Activated naive CD4-positive, alpha-beta T cell treated with anti-CD3 and anti-CD28 coated beads, Interleukin-2, amount 50 U/mL, for 72 hours (primary cell): ENCODE measurements at regions not wholly inside any gene's neighbourhood (a gene's known extent, or its start where the extent isn't known, plus 50 kb on each side); places are given as distances from the start of the nearest gene placed in this dataset.
A peak's percentile ranks its signal among the peaks of the same experiment; 100 is the strongest.

Experiments
- ATAC-seq, 2 donors: fragments of 150-1000 bp; cut with Tn5 transposase; 2 replicates each; pipeline ENCODE4 v1.10.0; 2021; ENCODE audit warnings: mild to moderate bottlenecking in 2 of 2, moderate library complexity in 2 of 2
- DNase-seq, 2 donors: peaks; one replicate each; pipeline ENCODE4 v3.0.0; 2021 to 2022; ENCODE audit warnings: low spot score in 2 of 2
- H3K27ac Mint-ChIP-seq, 2 donors: one replicate each; pipeline ENCODE4 v1.8.0; 2022; ENCODE audit warnings: mild to moderate bottlenecking in 2 of 2, mixed read lengths in 2 of 2
- H3K36me3 Mint-ChIP-seq, 2 donors: one replicate each; pipeline ENCODE4 v1.8.0; 2022; ENCODE audit warnings: mixed read lengths in 2 of 2
- H3K9me3 Mint-ChIP-seq, 2 donors: one replicate each; pipeline ENCODE4 v1.8.0; 2022; ENCODE audit warnings: mixed read lengths in 2 of 2

DNA sequence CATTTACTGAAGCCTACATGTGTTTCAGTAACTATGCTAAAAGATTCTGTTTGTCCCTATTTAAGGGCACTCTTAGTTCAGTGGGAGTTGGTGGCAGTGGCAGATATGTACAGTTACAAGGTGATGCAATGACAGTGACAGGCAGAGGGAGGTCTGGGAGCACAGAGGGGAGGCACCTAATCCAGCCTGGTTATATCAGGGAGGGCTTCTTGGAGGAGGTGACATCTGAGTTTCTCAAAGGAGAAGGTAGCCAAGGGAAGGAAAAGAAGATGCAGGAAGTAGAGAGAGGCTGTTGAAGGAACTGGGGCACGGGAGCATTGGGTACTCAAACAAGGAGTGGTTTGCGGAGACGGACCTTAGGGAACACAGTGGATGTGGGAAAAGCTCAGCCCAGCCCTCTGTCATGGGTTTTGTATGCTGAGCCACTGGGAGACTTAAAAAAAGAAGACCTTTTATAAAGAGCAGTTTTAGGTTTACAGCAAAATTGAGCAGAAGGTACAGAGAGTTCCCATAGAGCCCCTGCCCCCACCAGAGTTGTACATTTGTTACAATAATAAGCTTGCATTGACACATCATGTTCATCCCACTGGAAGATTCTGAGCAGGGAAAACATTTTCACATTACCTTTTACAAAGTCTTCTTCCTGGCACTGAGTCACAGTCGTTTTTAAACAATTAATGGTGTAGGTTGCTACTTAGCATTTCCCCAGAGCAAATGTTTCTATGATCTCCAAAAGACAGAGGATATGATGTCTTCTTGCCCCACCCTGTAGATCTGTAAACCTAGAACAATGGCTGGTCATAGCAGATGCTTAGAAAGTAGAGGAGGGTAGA is 83.0 kb upstream of the TAF1B start:
- Mint-ChIP-seq H3K9me3 (no peaks in the 10 kb centered on the region), H3K36me3 (no peaks in the 10 kb centered on the region), H3K27ac (no peak overlapping the region)
- ATAC-seq, result no peak
- DNase-seq, result no peak

DNA sequence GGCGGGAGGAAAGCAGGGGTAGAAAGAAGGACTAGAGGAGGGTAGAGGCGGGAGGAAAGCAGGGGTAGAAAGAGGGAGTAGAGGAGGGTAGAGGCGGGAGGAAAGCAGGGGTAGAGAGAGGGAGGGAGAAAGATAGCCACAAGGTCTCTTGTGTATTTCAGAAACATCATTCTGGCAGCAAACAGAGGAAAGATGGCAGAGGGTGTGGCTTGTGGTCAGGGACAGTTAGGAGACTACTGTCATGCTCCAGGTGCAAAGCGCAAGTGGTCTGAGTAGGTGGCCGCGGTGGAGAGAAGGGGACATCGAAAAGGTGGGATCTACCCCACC is 82.4 kb upstream of the TAF1B start:
- H3K36me3 Mint-ChIP-seq, result no peaks in the 10 kb centered on the region
- no peak for DNase-seq
- H3K27ac Mint-ChIP-seq, result peak overlapping the region in 1 of 2 donors; percentile 5
- H3K9me3 Mint-ChIP-seq, result no peaks in the 10 kb centered on the region
- ATAC-seq, result no peak

DNA sequence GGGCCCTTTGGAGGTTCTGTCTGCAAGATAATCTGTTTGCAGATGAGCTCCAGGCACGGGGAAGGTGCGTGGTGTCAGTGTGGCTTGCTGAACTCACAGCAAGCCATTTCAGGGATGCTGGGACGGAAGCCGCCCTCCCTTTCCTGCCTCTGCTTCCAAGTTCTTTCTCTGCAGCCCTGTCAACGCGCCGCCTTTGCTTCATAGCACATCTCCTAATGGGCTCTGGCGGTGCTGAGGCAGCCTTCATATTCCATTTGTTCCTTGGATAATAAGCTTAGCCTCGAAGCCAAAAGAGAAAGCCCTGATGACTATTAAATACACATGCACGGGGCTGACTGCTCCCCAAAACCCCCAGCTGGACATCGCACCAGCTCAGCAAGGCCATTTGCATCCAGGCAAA is 81.7 kb upstream of the TAF1B start:
- Mint-ChIP-seq H3K9me3 (no peaks in the 10 kb centered on the region), H3K27ac (no peak overlapping the region), H3K36me3 (no peaks in the 10 kb centered on the region)
- DNase-seq (no peak), ATAC-seq (no peak)

DNA sequence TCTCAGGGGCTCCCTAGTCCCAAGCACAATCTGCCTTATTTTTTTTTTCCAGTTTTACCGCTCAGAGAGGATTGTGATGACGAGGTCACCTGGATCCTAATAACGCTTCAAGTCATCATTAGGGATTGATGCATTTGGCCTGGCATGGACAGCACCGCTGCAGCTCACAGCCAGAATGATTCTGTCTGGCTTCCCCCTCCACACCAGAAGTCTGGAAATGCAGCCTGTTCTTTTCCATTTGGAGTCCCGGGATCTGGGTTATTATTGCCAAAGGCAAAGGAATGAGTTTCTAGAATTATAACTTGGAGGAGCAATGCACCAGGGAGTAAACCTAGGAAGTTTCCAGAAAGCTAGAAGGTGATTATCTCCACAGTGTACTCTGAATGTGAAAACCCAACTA is 81.1 kb upstream of the TAF1B start:
- Mint-ChIP-seq H3K27ac (no peak overlapping the region), H3K9me3 (no peaks in the 10 kb centered on the region), H3K36me3 (no peaks in the 10 kb centered on the region)
- ATAC-seq, result no peak
- DNase-seq, result no peak

DNA sequence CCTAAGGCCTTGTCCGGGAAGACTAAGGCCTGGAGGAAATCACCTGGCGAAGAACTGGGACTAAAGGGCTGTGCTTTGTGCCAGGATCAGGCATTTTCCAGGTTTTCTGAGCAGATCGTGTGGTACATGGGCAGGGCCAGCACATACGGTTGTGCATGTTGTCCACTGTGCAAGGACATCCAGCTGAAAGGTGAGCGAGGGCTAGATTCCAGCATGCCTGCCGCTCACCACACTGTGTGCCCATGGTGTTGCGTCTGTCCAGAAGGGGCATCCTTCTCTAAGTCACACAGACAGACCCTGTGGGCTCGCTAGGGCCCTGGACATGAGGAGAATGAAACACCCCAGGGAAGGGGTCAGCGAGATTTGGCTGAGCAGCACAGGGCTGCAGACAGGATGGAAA is 80.3 kb upstream of the TAF1B start:
- no peak for ATAC-seq
- Mint-ChIP-seq H3K36me3 (no peaks in the 10 kb centered on the region), H3K27ac (no peak overlapping the region), H3K9me3 (no peaks in the 10 kb centered on the region)
- DNase-seq, result no peak

DNA sequence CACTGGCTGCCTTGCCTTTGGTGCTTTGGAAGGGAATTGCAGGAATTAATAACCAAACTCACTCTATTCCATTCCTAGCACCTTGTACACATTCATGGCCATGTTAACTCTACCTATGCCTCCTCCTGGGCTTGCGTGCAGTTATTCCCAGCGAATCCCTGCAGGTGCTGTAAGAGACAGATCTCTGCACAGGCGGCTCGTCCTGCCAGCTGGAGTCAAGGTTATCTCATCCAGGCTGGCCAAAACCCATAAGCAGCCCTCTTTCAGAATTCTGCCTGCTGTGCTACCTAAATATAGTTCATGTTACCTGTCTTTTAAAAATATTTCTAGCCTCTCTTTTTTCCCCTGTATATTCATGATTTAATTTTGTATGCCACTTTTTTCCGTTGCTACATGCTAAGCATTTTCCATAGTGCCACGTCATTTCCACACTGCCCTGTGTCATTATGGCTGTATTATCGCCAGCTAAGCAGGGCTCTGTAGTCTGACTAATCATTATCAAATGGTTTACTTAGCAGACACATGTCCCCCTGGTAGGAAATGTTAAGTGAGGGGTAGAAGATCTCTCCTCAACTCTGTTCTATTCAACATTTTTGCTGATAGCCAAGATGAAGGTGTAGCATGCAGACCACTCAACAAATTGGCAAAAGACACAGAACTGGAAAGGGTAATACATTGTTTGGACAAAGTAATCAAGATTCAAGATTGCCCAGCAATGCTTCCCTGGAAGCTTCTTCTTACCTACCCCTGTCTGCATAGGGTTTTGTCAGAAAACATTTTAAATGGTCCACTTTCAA is 79.7 kb upstream of the TAF1B start:
- no peaks in the 10 kb centered on the region for H3K9me3 Mint-ChIP-seq
- DNase-seq (no peak), ATAC-seq (peak; percentile 52 to 63)
- no peaks in the 10 kb centered on the region for H3K36me3 Mint-ChIP-seq
- H3K27ac Mint-ChIP-seq, result no peak overlapping the region

DNA sequence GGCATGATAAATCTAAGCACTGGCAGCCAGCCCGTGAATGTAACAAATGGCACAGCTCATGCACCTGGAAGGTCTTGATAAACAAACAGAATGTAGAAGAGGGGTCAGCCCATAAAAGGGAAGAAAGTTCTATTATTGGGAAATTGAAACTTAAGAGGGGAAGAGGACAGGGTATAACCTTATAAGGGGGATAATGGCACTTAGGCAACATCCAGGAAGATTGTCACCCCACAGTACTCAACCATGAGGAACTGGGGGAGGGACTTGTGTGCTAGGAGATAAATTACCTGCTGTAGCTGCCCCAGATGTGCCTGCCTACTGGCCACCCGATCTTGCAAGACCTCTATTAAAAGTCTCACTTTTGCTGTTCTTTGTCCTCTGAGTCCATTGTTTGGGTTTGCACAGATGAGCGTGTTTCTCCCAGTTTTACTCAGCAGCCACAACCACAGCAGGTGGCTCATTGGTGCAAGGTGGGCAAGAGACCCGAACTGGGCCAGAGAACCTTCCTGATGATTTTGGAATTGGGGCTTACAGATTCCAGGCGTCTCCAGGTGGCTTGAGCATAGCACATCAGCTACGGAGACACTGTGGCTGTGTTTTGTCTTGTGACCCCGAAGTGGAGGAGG is 79.0 kb upstream of the TAF1B start:
- H3K27ac Mint-ChIP-seq, result no peak overlapping the region
- H3K9me3 Mint-ChIP-seq, result no peaks in the 10 kb centered on the region
- H3K36me3 Mint-ChIP-seq, result no peaks in the 10 kb centered on the region
- ATAC-seq (peak; percentile 31 to 37), DNase-seq (no peak)

DNA sequence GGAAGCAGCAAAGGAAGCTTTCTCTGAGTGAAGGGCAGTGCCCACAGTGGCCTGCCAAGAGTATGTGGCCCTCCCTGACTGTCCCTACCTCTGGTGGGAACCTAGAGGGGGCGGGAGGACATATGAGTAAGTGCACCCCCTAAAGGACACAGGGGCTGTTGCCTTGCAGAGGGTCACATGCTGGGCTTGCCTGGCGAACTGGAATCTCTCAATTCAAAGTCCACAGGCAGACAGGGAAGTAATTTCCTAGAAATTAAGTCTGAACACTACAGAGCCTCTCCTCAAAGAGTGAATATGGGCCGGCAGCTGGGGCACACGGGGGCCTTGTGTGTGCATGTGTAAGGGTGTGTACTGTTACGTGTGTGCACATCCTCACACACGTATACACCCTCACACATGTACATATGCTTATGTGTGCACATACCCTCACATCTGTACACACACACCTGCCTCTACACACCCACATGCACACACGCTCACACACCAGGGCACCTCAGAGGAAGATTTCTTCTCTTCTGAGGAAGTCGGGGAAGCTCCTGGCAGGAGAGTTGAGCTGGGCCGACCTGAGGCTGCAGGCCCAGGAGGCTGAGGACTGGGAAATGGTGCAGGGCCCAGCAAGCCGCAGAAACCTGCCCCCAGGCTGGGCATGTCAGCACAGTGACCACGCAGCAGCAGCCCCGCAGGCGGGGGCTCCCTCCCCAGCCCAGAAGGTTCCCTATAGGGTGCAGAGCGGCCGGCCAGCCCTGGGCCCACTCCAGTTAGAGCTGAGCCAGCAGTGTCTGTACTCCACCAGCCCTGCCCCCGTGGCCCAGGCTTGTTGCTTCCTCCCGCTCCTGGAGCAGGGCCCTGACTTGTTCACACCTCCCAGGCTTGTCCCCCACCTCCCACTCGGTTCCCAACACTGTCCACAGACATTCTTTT is 77.4 kb upstream of the TAF1B start:
- ATAC-seq, result no peak
- no peak for DNase-seq
- Mint-ChIP-seq H3K36me3 (no peaks in the 10 kb centered on the region), H3K27ac (no peak overlapping the region), H3K9me3 (no peaks in the 10 kb centered on the region)

DNA sequence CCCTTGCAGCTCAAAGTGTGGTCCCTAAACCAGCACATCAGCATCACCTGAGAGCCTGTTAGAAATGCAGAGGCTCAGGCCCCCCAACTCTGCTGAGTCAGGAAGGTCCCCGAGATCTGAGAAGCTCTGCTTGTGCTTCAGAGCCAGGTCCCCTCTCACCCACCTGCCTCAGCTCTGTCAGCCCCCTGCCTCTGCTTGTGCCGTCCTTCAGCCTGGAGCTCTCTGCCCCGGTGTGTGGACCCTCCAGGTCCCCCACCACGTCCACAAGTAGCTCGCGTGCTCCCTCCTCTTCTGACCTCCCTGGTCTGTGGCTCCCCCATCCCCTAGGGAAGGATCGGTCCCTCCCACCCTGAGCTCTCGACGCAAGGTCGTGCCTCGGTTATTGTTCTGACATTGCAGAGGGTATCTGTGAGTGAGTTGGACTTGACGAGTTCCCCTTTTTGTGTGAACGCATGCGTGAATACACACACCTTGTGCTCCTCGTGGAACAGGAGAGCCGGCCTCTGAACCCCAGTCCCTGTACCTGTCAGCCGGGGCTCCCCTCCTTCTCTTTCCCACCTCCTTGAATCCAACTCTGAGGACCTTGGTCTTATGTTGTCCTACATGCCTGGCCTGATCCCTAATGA is 75.5 kb upstream of the TAF1B start:
- no peak for DNase-seq
- peak overlapping the region in 1 of 2 donors; percentile 6 for H3K27ac Mint-ChIP-seq
- H3K9me3 Mint-ChIP-seq, result no peaks in the 10 kb centered on the region
- H3K36me3 Mint-ChIP-seq, result no peaks in the 10 kb centered on the region
- no peak for ATAC-seq

DNA sequence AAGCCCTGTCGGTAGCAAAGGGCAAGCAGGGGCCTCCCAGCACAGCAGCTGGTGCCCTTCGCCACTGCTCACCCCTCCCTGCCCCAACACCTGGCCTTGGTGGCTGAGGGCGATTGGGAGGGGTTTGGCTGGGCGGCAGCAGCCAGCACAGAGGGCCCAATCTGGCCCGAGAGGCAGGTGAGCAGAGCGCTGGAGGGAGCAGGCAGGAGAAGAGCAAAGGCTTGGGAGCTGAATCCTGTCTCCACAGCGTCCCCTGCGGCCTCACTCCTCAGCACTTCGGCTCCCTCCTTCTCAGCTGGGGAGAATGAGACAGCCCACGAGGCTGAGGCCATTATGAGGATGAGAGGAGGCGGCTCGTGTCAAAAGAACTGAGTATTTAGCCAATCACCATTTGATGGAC is 74.9 kb upstream of the TAF1B start:
- no peaks in the 10 kb centered on the region for H3K36me3 Mint-ChIP-seq
- DNase-seq (no peak), ATAC-seq (no peak)
- peak overlapping the region in 1 of 2 donors; percentile 6 for H3K27ac Mint-ChIP-seq
- no peaks in the 10 kb centered on the region for H3K9me3 Mint-ChIP-seq

DNA sequence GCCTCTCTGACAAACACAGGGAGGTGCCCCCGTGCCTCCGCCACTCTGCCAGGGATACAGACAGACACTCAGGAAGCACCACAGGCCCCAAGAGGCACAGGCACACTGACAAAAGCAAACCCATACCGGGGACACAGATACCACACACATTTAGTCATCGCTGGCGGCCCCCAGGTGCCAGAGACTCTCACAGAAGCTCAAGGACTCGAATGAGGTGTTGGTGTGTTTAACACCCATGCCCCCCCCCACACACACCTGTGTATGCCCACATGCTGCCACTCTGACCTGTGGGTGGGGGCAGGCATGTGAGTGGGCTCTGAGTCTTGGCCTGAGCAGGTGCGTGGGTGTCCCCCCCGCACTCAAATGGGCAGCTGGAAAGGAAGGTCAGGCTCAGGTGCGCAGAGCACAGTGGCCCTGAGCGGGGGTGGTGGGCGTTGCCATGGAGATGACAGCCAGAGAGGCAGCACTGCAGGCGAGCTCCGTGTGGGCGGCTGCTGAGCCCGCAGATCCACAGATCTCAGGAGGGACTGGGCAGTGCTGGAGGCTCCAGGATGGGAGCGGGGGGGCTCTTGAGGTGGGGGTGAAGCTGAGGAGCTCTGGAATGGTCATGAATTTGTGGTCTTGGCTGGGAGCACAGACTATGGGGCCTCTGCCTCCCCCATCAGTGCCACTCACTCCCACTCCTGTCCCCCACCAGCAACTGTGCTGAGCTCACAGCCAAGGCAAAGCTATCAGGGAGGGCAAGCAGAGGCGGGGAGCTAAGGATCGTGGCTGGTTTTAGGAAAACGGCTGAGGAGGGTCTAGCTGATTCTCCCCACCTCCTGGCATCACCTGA is 73.9 kb upstream of the TAF1B start:
- no peak overlapping the region for H3K27ac Mint-ChIP-seq
- H3K9me3 Mint-ChIP-seq, result no peaks in the 10 kb centered on the region
- DNase-seq (no peak), ATAC-seq (peak; percentile 43 to 44)
- H3K36me3 Mint-ChIP-seq, result no peaks in the 10 kb centered on the region

DNA sequence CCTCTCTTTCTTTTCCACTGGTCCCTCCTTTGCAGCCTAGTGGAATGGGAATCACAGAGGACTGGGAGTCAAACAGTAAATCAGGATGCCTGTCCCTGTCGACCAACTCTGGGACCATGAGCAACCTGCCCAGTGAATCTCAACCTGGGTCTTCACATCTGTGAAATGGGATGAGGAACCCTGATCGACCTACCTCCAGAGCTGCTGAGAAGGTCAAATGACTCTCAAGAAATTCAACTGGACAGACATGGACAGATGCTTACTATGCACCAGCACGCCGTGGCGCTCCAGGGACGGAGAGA is 73.3 kb upstream of the TAF1B start:
- H3K9me3 Mint-ChIP-seq, result no peaks in the 10 kb centered on the region
- no peak for ATAC-seq
- no peak for DNase-seq
- H3K27ac Mint-ChIP-seq, result no peak overlapping the region
- no peaks in the 10 kb centered on the region for H3K36me3 Mint-ChIP-seq

DNA sequence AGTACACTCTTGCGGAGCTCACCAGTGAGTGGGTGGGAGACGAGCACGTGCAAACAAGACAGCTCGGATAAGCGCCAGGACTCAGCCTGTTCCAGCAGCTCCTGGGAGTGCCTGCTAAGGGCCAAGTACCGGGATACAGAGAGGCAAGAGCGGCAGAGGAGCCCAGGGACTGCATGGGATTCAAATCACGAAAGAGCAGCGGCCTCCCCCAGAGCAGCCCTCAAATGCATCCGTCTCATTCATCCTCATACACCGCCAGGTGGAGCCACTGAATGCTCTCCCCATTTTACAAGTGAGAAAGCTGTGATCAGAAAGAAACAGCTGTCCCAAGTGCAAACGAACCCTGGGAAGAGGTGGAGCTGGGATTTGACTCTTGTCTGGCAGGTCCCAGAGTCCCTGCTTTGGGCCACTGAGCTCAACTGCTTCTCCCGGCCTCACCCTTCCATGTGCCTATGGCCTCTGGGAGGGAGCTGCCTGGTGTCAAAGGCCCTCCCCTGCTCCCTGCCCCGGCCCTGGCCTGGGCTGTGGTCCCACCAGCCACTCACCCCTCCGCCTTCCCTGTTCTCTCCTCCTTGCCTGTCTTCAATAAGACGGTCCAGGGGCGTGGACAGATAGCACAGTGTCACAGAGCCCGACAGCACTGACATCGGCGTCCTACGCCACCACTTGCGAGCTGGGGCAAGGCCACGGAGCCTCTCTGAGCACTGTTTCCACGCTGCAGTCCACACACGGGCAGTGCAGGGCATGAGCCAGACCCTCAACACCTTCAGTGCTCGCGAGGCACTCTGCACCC is 72.8 kb upstream of the TAF1B start:
- Mint-ChIP-seq H3K27ac (no peak overlapping the region), H3K9me3 (no peaks in the 10 kb centered on the region)

DNA sequence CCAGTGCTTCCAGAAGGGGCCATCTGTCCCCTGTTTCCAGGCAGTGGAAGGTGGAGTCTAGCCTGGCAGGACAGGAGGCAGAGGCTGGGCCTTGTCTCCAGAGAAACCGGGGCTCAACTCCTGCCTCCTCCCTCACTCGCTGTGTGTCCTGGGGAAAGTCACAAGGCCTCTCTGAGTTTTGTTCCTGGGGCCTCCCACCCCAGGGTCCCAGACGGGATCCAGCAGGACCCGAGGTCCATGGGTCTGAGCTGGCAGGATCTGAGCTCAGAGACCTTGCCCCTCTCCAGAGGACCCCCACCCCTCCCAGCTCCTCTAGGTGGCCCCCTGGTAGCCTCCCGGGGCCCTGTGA is 72.2 kb upstream of the TAF1B start:
- DNase-seq (no peak), ATAC-seq (no peak)
- no peaks in the 10 kb centered on the region for H3K9me3 Mint-ChIP-seq
- no peak overlapping the region for H3K27ac Mint-ChIP-seq
- H3K36me3 Mint-ChIP-seq, result no peaks in the 10 kb centered on the region

More for the DNA sequence above, 72.8 kb upstream of the TAF1B start:
- ATAC-seq (peak; percentile 57 to 63), DNase-seq (peak in 1 of 2 donors; percentile 47)
- no peaks in the 10 kb centered on the region for H3K36me3 Mint-ChIP-seq

DNA sequence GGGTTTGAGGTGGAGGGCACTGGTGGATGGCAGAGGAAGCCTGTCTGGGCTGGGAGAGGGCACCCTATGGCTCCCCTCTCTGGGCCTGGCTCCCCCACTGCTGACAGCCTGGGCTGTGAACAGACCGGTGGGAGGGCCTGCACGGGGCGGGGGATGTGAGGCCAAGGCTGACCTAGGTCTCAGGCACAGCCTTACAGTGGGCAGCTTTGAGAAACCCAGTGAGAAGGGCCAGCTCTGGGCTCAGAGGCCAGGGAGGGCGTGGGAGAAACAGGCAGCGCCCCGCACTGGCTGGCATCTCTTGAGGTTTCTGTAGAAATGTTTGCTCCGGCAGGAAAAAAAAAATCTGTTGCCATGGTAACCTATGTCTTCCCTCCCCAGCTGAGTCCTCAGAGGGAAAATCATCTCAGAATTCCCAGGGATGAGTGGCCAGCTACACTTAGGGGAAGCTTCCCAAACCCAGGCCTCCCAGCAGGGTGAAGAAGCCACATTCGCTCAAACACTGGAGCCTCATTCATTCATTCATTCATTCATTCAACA is 71.7 kb upstream of the TAF1B start:
- DNase-seq (no peak), ATAC-seq (no peak)
- Mint-ChIP-seq H3K9me3 (no peaks in the 10 kb centered on the region), H3K36me3 (no peaks in the 10 kb centered on the region), H3K27ac (no peak overlapping the region)
